Prostate gland (tissue), 2 donors: ENCODE measurements at regions not wholly inside any gene's neighbourhood (a gene's known extent, or its start where the extent isn't known, plus 50 kb on each side); places are given as distances from the start of the nearest gene placed in this dataset.

Experiments
- POLR2A ChIP-seq: fragments of 450-650 bp; IDR thresholded peaks from one replicate; pipeline ENCODE4 v1.6.1; 2016; ENCODE audit warnings: antibody characterized with exemption, mild to moderate bottlenecking
- TF ChIP-seq, protein P1 (sequence below), 4 experiments: fragments of 200-600 bp in 2 of 4; fragments of 450-650 bp in 2 of 4; sonication (generic) in 2 of 4; IDR thresholded peaks; 1 replicate in 3 of 4; 2 replicates in 1 of 4; pipeline ENCODE4 v1.5.1; 2016 to 2019; ENCODE audit warnings: antibody characterized with exemption in 4 of 4, mild to moderate bottlenecking in 2 of 4, moderate library complexity in 2 of 4

DNA sequence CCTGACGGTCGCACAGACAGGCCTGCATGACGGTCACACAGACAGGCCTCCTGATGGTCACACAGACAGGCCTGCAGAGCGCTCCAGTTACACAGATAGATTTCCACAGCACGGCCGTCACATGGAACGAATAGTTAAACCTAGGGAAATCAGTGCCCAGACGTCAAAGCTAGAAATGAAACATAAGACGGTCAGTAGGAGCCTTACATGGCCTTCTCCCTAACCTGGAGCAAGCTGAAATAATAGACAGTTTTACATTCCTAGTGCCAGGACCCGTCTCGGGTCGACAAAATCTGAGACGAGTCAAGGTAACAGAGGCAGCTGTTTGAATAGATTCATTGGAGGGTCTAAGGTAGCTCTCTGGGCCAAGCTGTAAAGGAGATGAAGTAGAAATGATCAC, 126.9 kb downstream of the MTNR1A start:
- TF ChIP-seq, protein P1, sequence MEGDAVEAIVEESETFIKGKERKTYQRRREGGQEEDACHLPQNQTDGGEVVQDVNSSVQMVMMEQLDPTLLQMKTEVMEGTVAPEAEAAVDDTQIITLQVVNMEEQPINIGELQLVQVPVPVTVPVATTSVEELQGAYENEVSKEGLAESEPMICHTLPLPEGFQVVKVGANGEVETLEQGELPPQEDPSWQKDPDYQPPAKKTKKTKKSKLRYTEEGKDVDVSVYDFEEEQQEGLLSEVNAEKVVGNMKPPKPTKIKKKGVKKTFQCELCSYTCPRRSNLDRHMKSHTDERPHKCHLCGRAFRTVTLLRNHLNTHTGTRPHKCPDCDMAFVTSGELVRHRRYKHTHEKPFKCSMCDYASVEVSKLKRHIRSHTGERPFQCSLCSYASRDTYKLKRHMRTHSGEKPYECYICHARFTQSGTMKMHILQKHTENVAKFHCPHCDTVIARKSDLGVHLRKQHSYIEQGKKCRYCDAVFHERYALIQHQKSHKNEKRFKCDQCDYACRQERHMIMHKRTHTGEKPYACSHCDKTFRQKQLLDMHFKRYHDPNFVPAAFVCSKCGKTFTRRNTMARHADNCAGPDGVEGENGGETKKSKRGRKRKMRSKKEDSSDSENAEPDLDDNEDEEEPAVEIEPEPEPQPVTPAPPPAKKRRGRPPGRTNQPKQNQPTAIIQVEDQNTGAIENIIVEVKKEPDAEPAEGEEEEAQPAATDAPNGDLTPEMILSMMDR (IDR thresholded peaks at IDR 0.05): no peak
- no peak for TF ChIP-seq POLR2A
